Kidney capillary endothelial cell (primary cell): ENCODE measurements at regions not wholly inside any gene's neighbourhood (a gene's known extent, or its start where the extent isn't known, plus 50 kb on each side); places are given as distances from the start of the nearest gene placed in this dataset.

Experiments
- DNase-seq: peaks from one replicate; pipeline ENCODE4 v3.0.0-alpha.2; 2018; ENCODE audit warnings: low spot score

DNA sequence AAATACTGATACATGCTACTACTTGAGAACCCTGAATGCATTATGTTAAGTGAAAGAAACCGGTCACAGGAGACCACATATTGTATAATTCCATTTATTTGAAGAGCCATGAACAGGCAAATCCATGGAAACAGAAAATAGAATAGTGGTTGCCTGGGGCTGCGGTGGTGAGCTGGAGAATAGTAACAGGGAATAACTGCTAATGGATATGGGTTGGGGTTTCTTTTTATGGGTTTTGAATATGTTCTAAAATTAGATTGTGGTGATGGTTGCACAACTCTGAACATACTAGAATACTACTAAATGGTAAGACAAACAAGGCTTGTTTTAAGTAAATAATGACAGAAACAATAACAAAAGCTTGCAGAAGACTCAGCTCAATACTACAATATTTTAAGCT lies 293.0 kb downstream of the BTG1 start:
- no peak for DNase-seq

DNA sequence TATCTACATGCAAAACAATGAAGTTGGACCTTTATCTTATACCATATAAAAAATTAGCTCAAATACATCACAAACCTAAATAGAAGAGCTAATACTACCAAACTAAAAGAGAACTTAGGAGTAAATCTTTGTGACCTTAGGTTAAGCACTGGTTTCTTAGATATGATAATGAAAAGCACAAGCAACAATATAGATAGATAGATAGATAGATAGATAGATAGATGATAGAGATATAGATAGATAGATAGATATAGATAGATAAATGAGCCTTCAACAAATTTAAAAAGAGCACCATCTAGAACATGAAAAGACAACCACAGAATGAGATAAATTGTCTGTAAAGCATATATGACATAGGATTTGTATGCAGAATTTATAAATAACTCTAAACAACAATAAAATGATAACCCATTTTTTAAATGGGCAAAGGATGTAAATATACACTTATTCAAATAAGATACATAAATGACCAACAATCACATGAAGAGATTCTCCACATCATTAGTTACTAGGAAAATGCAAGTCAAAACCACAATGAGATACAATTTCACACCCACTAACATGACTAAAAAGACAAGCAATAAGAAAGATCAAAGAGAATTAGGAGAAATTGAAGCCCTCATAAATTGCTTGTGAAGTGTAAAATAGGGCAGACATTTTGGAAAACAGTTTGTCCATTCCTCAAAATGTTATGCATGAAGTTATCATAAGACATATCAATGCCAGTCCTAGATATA lies 293.7 kb downstream of the BTG1 start:
- DNase-seq: no peak

DNA sequence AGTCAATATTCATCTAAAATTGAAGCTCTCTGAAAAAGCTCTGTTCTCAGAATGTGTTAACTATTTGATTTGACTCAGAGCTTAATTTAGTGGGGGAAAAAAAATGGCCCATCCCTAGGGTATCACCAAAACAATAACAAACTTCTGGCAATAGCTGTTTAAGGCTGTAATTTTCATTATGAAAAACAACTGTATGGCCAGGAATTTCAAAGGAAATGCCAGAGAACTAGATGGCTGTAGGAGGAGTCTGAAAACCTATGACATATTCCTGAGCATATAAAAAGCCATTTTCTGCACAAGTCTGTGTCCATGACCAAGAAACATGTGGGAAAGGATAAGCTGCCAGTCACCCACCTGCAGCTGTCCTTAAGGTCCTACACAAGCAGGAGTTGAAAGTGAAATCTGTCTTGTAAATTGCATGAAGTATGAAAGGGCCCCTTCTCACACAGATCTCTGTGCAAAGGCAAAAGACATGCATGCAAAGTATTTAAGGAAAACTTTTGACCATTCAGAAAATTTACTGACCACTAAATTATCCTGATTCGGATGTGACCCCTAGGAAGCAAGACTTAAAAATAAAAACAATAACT lies 299.1 kb downstream of the BTG1 start:
- DNase-seq: no peak

DNA sequence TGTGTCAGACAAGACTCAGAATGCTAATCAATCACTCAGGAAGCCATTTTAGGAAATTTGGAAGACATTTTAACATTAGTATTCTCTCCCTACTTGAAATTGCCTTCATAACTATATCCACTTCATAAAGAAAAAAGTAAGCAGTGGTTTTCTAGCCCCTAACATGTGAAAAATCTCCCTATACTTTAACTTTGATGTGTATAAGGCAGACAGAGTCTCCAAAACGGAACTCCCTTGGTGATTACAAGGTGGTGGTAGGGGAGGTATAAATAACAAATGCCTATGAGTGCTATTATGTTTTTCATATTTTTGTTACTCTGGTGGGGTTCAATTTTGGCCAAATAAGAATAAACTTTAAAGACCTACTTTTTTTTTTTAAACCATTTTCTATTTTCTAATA lies 300.3 kb downstream of the BTG1 start:
- no peak for DNase-seq

GRCh38 chr12:91841822-91842221 lies 303.8 kb downstream of the BTG1 start:
- no peak for DNase-seq

- DNase-seq: no peak
Observed at GRCh38 chr12:91836696-91837095, 308.9 kb downstream of the BTG1 start.

DNA sequence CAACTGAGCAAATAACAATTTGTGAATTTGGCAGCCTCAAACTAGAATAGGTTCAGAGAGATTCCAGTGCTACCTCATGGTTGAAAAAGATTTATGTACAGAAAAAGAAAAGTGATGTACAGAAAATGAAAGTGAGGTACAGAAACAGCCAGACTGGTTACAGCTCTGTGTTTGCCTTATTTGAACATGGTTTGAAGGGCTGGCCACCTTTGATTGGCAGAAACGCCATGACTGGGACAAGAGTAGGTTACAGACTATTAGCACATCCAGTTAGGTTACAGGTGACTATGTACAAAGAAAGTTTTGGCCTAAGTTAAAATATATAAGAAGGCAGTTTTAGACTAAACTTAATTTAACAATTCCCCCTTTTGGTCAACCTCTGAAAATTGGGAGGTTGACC lies 309.4 kb downstream of the BTG1 start:
- no peak for DNase-seq

DNA sequence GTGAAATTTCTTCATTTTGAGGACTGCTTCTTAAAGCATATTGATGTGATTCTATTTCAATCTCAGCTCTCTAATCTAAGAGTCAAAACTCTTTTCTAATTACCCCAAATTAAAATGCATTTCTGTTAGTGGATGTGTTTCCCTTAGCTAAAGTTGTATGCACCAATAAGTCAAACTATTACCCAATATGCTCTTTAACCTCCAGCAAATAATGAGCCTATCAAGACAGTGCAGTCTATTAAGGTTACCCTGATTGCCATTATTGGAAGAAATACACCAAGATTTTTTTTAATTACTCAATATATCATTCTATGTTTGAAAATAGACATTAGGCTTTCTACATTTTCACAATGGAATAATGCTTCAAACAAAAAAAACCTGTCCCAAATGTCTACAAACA lies 310.0 kb downstream of the BTG1 start:
- no peak for DNase-seq

DNA sequence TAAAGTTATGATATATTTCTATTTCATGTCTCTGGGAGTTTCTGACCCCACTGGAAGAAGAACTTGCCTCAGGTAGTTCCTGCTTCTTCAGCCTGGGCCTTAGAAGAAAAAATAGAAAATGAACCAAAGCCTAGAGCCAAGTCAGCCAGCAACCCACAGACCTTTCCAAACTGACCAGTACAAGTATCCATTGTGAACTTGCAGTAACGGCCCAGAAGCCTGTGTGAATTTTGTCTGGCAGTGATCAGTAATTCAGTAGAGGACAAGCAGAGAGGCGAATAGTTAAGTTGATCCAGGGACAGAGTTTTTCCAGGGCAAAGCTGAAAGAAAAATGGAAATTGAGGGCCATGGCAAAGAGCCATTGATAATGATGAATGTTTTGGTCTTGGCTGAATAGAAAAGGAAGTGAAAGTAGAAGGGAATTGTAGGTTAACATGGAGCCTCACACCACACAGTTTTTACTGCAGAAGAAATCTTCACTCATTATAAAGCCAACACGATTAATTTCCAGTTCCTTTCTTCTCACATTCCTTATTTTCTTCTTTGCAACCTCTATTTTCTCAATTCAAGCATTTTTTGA lies 311.8 kb downstream of the BTG1 start:
- no peak for DNase-seq

DNA sequence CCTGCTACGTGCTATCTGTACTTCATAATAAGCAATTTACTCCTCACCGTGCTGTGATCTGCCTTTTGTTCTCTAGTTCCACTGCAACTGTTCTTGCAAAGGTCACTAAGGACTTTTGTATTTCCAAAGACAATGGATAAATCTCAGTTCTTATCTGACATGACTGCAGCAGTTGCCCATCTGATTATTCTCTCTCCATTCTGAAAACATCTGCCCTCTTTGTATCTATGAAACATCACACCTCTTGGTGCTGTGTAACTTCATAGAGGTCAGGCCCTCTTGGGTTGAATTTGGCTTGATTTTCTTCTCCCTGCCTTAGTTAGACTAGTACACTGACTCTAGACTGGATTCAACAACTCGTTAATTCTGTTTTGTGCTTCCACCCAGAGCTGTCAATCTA lies 319.6 kb downstream of the BTG1 start:
- no peak for DNase-seq

GRCh38 chr12:91824991-91825390 lies 320.7 kb downstream of the BTG1 start:
- DNase-seq: no peak

DNA sequence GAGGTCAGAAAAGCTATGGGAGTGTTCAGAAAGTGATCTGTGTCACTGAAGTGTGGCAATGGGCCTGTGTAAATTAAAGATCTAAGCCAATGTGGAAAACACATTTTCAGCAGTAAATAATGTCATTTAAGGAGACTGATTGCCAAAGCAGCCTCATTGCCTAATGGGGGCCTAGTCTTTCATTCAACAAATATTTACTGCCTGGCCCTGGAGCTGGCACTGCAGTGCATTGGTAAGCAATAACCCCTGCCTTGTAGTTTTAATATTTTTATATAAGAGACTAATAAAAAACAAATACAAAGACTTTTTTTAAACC lies 326.6 kb downstream of the BTG1 start:
- no peak for DNase-seq

DNA sequence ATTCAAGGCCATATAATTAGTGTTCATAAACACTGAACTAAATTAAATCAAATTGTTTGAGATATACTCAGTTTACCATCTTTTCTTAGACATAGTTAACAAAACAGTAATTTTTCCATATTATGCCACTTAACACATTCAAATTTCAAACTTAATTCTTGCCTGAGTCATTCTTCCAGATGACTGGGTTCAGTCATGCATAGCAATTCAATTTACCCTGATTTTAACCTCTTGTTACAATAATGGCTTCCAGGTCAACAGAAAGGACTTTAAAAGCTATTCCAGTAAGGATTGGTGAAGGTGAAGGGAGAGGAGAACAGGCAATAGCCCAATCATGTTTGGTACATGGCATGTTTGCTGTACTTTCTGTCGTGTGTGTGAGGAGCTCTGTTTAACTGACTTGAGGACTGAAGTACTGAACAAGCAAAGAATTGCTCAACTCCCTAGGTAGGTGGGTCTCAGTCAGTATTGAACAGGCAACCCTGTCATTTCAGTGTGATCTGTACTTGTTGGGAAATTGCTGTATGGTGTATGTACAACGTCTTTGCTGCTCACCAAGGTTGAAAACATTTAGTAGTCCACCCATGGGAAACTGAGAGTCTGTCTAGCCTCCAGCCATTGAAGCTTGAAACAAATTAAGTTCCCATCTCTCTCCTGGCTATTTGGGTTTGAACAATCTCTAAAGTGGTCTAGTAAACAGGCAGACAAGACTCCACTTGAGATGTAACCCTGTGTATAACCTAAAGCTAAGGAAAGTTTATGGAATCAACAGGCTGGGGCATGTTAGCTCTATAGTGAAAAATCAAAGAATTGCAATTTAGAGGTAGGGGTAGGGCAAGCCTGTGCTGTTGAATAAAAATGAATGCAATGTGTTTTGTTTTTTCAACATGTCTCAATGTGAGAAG lies 327.2 kb downstream of the BTG1 start:
- no peak for DNase-seq

- DNase-seq: no peak
Observed at GRCh38 chr12:91817517-91817916, 328.1 kb downstream of the BTG1 start.

GRCh38 chr12:91813701-91814100 lies 331.9 kb downstream of the BTG1 start:
- no peak for DNase-seq

- peak; percentile 48 for DNase-seq
Observed at GRCh38 chr12:91811481-91812287, 334.0 kb downstream of the BTG1 start.

- DNase-seq: no peak
Observed at GRCh38 chr12:91810531-91811451, 334.9 kb downstream of the BTG1 start.

DNA sequence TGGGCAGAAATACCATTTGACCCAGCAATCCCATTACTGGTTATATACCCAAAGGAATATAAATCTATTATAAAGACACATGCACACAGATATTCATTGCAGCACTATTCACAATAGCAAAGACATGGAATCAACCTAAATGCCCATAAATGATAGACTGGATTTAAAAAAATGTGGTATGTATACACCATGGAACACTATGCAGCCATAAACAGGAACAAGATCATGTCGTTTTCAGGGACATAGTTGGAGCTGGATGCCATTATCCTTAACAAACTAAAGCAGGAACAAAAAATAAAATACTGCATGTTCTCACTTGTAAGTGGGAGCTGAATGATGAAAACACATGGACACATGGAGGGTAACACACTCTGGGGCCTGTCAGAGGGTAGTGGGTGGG lies 335.6 kb downstream of the BTG1 start:
- DNase-seq: no peak

GRCh38 chr12:91805031-91805430 lies 340.6 kb downstream of the BTG1 start:
- no peak for DNase-seq

DNA sequence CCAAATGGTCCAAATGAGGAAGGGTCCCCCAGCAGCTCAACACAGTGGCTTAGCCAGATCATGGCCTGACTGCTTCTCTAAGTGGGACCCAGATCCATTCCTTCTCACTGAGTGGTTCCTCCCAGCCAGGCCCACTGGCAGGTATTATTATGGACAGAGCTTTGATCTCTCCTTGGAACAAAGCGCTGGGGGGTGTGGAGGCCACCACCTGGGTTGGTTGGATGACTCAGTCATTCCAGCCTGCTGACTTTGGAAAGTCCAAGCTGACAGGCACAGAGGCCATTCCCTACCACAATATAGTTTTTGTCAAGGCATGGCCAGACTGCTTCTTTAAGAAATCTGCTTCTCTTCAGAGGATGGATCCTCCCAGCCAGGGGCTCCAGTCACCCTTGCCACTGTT lies 341.1 kb downstream of the BTG1 start:
- no peak for DNase-seq

DNA sequence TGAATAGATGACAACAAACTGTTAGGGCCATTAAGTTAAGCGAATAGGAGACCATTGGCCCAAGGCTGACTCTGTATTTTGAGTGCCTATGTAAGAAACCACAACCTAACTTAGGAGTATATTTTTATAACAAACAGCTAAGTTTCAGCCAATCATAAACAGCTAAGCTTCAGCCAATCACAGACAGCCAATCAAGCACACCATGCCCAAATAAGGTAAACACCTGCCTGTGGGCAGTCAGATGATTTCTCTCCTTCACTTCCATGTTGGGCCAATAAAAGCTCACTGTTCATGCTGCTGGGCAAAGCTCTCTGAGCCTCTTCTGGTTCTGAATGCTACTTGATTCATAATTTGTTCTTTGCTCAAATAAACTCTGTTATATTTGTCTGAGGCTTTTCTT lies 344.6 kb downstream of the BTG1 start:
- DNase-seq: no peak
